H9 (cell line): ENCODE measurements at regions not wholly inside any gene's neighbourhood (a gene's known extent, or its start where the extent isn't known, plus 50 kb on each side); places are given as distances from the start of the nearest gene placed in this dataset.

ENCODE experiments used
- DNase-seq: peaks from one replicate; pipeline ENCODE4 v3.0.0-alpha.2; 2017
- H2AFZ ChIP-seq: one replicate; pipeline ENCODE4 v1.6.1; 2013; ENCODE audit warnings: mild to moderate bottlenecking, low read length, control low read depth, moderate library complexity
- H2AK5ac ChIP-seq: 2 replicates; pipeline ENCODE4 v1.6.1; 2013; ENCODE audit warnings: low read length, control low read depth, mixed read lengths; ENCODE audit not compliant: insufficient read length
- H2BK120ac ChIP-seq: one replicate; pipeline ENCODE4 v1.6.1; 2013; ENCODE audit warnings: low read depth, mild to moderate bottlenecking, low read length, control low read depth, inconsistent platforms; ENCODE audit not compliant: poor library complexity, severe bottlenecking
- H2BK12ac ChIP-seq: 2 replicates; pipeline ENCODE4 v1.6.1; 2013; ENCODE audit warnings: low read length, control low read depth, mixed read lengths, low read depth; ENCODE audit not compliant: insufficient read length
- H2BK15ac ChIP-seq: 2 replicates; pipeline ENCODE4 v1.6.1; 2013; ENCODE audit warnings: low read depth, low read length, control low read depth
- H2BK20ac ChIP-seq: one replicate; pipeline ENCODE4 v1.6.1; 2013; ENCODE audit warnings: low read depth, mild to moderate bottlenecking, low read length, control low read depth, inconsistent platforms; ENCODE audit not compliant: poor library complexity, severe bottlenecking
- H2BK5ac ChIP-seq: 2 replicates; pipeline ENCODE4 v1.6.1; 2013; ENCODE audit warnings: low read length, control low read depth, mixed read lengths; ENCODE audit not compliant: insufficient read length
- H3K14ac ChIP-seq: 2 replicates; pipeline ENCODE4 v1.6.1; 2013; ENCODE audit warnings: low read length, control low read depth; ENCODE audit not compliant: insufficient read depth
- H3K18ac ChIP-seq: 2 replicates; pipeline ENCODE4 v1.6.1; 2013; ENCODE audit warnings: low read depth, mild to moderate bottlenecking, mixed read lengths, low read length, control low read depth; ENCODE audit not compliant: insufficient read length
- H3K23ac ChIP-seq: 2 replicates; pipeline ENCODE4 v1.6.1; 2013; ENCODE audit warnings: low read length, control low read depth, mixed read lengths, low read depth; ENCODE audit not compliant: insufficient read length
- H3K23me2 ChIP-seq: 2 replicates; pipeline ENCODE4 v1.6.1; 2013; ENCODE audit warnings: low read depth, mild to moderate bottlenecking, mixed read lengths, low read length, control low read depth; ENCODE audit not compliant: insufficient read length, poor library complexity, severe bottlenecking
- H3K27ac ChIP-seq: 2 replicates; pipeline ENCODE4 v1.5.1; 2013; ENCODE audit warnings: low read length, control low read depth, mixed read lengths, low read depth; ENCODE audit not compliant: insufficient read length
- H3K27me3 ChIP-seq: 2 replicates; pipeline ENCODE4 v1.6.1; 2013; ENCODE audit warnings: low read length, control low read depth, inconsistent platforms; ENCODE audit not compliant: insufficient read depth
- H3K4ac ChIP-seq: 2 replicates; pipeline ENCODE4 v1.6.1; 2013; ENCODE audit warnings: low read depth, mild to moderate bottlenecking, control low read depth, inconsistent platforms, low read length, moderate library complexity
- H3K4me1 ChIP-seq: 2 replicates; pipeline ENCODE4 v1.6.1; 2013; ENCODE audit warnings: low read length, control low read depth, inconsistent platforms; ENCODE audit not compliant: insufficient read depth
- H3K4me2 ChIP-seq: 2 replicates; pipeline ENCODE4 v1.6.1; 2013; ENCODE audit warnings: low read length, control low read depth, mixed read lengths; ENCODE audit not compliant: insufficient read length, insufficient read depth
- H3K56ac ChIP-seq: 2 replicates; pipeline ENCODE4 v1.6.1; 2013; ENCODE audit warnings: low read depth, mild to moderate bottlenecking, mixed read lengths, low read length, control low read depth; ENCODE audit not compliant: insufficient read length
- H3K79me1 ChIP-seq: 2 replicates; pipeline ENCODE4 v1.6.1; 2013; ENCODE audit warnings: low read depth, mild to moderate bottlenecking, moderate library complexity, low read length, control low read depth, inconsistent platforms; ENCODE audit not compliant: insufficient read depth, poor library complexity, severe bottlenecking
- H3K79me2 ChIP-seq: 2 replicates; pipeline ENCODE4 v1.6.1; 2013; ENCODE audit warnings: low read length, control low read depth, inconsistent platforms; ENCODE audit not compliant: insufficient read depth
- H3K9ac ChIP-seq: 2 replicates; pipeline ENCODE4 v1.6.1; 2013; ENCODE audit warnings: low read length, control low read depth, mixed read lengths; ENCODE audit not compliant: insufficient read length; ENCODE audit errors: extremely low read depth
- H3K9me3 ChIP-seq: one replicate; pipeline ENCODE4 v1.6.1; 2013; ENCODE audit warnings: low read depth, low read length, inconsistent platforms; ENCODE audit not compliant: control insufficient read depth
- H3T11ph ChIP-seq: one replicate; pipeline ENCODE4 v1.6.1; 2013; ENCODE audit warnings: mild to moderate bottlenecking, low read length, control low read depth, inconsistent platforms
- H4K20me1 ChIP-seq: one replicate; pipeline ENCODE4 v1.6.1; 2013; ENCODE audit not compliant: control insufficient read depth, insufficient read length, insufficient read depth
- H4K5ac ChIP-seq: 2 replicates; pipeline ENCODE4 v1.6.1; 2013; ENCODE audit warnings: low read depth, mild to moderate bottlenecking, mixed read lengths, low read length, control low read depth; ENCODE audit not compliant: insufficient read length
- H4K8ac ChIP-seq: replicated peaks from 2 replicates; pipeline ENCODE4 v1.6.1; 2013; ENCODE audit warnings: low read length, control low read depth, mixed read lengths, low read depth; ENCODE audit not compliant: insufficient read length
- H4K91ac ChIP-seq: 2 replicates; pipeline ENCODE4 v1.6.1; 2013; ENCODE audit warnings: low read depth, mild to moderate bottlenecking, moderate library complexity, mixed read lengths, low read length, control low read depth; ENCODE audit not compliant: insufficient read length
- H3K27ac Mint-ChIP-seq, 3 experiments: 2 replicates in 2 of 3; 3 replicates in 1 of 3; pipeline ENCODE4 v1.8.0; 2020 to 2021; ENCODE audit warnings: mixed read lengths in 3 of 3, mild to moderate bottlenecking in 1 of 3, moderate library complexity in 1 of 3
- H3K27me3 Mint-ChIP-seq: 2 replicates; pipeline ENCODE4 v1.8.0; 2021; ENCODE audit warnings: low read depth, mild to moderate bottlenecking, moderate library complexity, mixed read lengths
- H3K36me3 Mint-ChIP-seq, 3 experiments: 2 replicates in 2 of 3; 3 replicates in 1 of 3; pipeline ENCODE4 v1.8.0; 2020 to 2021; ENCODE audit warnings: low read depth in 3 of 3, mixed read lengths in 3 of 3; ENCODE audit not compliant: insufficient read depth in 1 of 3
- H3K4me1 Mint-ChIP-seq, 2 experiments: 2 replicates each; pipeline ENCODE4 v1.8.0; 2020; ENCODE audit warnings: mixed read lengths in 2 of 2
- H3K4me3 Mint-ChIP-seq, 2 experiments: 2 replicates in 1 of 2; 3 replicates in 1 of 2; pipeline ENCODE4 v1.8.0; 2020 to 2021; ENCODE audit warnings: mild to moderate bottlenecking in 2 of 2, mixed read lengths in 2 of 2, moderate library complexity in 1 of 2
- H3K9me3 Mint-ChIP-seq, 2 experiments: 2 replicates in 1 of 2; 3 replicates in 1 of 2; pipeline ENCODE4 v1.8.0; 2020; ENCODE audit warnings: mild to moderate bottlenecking in 2 of 2, mixed read lengths in 2 of 2, moderate library complexity in 1 of 2
- WGBS: extraction: QIAGEN DNeasy Blood & Tissue Kit; methylation state at CpG from one replicate; pipeline ENCODE4 v1.1.7; 2013; ENCODE audit warnings: missing lambda C conversion rate, low lambda C conversion rate, mixed read lengths; ENCODE audit not compliant: insufficient read length; ENCODE audit errors: extremely low coverage; 5-methylcytosine and 5-hydroxymethylcytosine counted together
- TF ChIP-seq, protein P1 (sequence below): fragments of 200-600 bp; sonication (generic); conservative IDR thresholded peaks from 3 replicates; pipeline ENCODE4 v1.8.0; 2021; ENCODE audit warnings: antibody characterized with exemption, mild to moderate bottlenecking

DNA sequence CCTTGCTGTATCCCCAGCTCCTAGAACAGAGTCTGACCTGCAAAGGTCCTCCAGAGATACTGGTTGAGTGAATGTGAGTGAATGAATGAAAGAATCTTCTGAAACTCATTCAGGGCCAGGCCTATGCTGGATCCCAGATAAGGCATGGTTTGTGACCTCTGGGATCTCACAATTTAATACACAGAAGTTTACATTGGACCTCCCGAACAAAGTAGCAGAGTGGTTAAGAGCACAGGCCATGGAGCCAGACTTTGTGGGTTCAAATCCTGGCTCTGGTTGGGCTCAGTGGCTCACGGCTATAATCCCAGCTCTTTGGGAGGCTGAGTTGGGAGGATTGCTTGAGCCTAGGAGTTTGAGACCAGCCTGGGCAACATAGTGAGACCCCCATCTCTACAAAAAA is 50.8 kb upstream of the CTPS1 start:
- no peak overlapping the region for H2AFZ ChIP-seq
- Mint-ChIP-seq H3K27me3 (no peaks in the 10 kb centered on the region; the same call in 1 of the 2 replicates), H3K4me1 (peaks cover 20 to 21% of the 10 kb centered on the region in 2 experiments), H3K4me3 (no peak overlapping the region), H3K27ac (no peak overlapping the region), H3K36me3 (no peaks in the 10 kb centered on the region), H3K9me3 (peaks cover 0 to 2% of the 10 kb centered on the region in 2 experiments; a peak in 2 of 5 replicates)
- H3K9me3 ChIP-seq, result no peaks in the 10 kb centered on the region
- H3K14ac ChIP-seq, result no peak overlapping the region
- H2BK5ac ChIP-seq, result no peak overlapping the region
- H3T11ph ChIP-seq, result no peak overlapping the region
- no peaks in the 10 kb centered on the region for H3K79me1 ChIP-seq
- H2BK20ac ChIP-seq, result no peak overlapping the region
- H3K4me1 ChIP-seq, result peaks cover 5% of the 10 kb centered on the region; the same call in 1 of the 2 replicates
- no peak overlapping the region for H3K27ac ChIP-seq
- no peak overlapping the region for H3K9ac ChIP-seq
- TF ChIP-seq, protein P1, sequence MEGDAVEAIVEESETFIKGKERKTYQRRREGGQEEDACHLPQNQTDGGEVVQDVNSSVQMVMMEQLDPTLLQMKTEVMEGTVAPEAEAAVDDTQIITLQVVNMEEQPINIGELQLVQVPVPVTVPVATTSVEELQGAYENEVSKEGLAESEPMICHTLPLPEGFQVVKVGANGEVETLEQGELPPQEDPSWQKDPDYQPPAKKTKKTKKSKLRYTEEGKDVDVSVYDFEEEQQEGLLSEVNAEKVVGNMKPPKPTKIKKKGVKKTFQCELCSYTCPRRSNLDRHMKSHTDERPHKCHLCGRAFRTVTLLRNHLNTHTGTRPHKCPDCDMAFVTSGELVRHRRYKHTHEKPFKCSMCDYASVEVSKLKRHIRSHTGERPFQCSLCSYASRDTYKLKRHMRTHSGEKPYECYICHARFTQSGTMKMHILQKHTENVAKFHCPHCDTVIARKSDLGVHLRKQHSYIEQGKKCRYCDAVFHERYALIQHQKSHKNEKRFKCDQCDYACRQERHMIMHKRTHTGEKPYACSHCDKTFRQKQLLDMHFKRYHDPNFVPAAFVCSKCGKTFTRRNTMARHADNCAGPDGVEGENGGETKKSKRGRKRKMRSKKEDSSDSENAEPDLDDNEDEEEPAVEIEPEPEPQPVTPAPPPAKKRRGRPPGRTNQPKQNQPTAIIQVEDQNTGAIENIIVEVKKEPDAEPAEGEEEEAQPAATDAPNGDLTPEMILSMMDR, result no peak
- H4K91ac ChIP-seq, result no peak overlapping the region
- no peaks in the 10 kb centered on the region; the same call in 1 of the 2 replicates for H3K79me2 ChIP-seq
- no peak overlapping the region for H2BK120ac ChIP-seq
- H3K18ac ChIP-seq, result no peak overlapping the region
- WGBS, result no CpG with 5 or more reads among the region's 2 CpGs
- no peak overlapping the region for H4K5ac ChIP-seq
- H3K27me3 ChIP-seq, result no peaks in the 10 kb centered on the region
- no peak overlapping the region for H3K23ac ChIP-seq
- H2AK5ac ChIP-seq, result no peak overlapping the region
- no peaks in the 10 kb centered on the region for H3K23me2 ChIP-seq
- H2BK12ac ChIP-seq, result no peak overlapping the region
- H3K4ac ChIP-seq, result no peak overlapping the region
- DNase-seq, result no peak
- no peaks in the 10 kb centered on the region for H4K20me1 ChIP-seq
- H3K56ac ChIP-seq, result no peak overlapping the region
- H3K4me2 ChIP-seq, result no peak overlapping the region
- no peak overlapping the region for H4K8ac ChIP-seq
- H2BK15ac ChIP-seq, result no peak overlapping the region
